Skeletal muscle satellite cell (primary cell): ENCODE measurements at regions not wholly inside any gene's neighbourhood (a gene's known extent, or its start where the extent isn't known, plus 50 kb on each side); places are given as distances from the start of the nearest gene placed in this dataset.
"Not testable (repeated sequence)": the region's sequence is repeated elsewhere in the genome, so short reads cannot be mapped to it uniquely, and the experiment has no call there.

ENCODE experiments used
- H3K27me3 ChIP-seq: 2 replicates; pipeline ENCODE4 v1.7.0; 2013; ENCODE audit warnings: low read length; ENCODE audit not compliant: control insufficient read depth, insufficient read depth
- H3K36me3 ChIP-seq: 2 replicates; pipeline ENCODE4 v1.7.0; 2013; ENCODE audit warnings: mild to moderate bottlenecking, control low read depth, low read length; ENCODE audit not compliant: insufficient read depth
- H3K4me1 ChIP-seq: 2 replicates; pipeline ENCODE4 v1.7.0; 2013; ENCODE audit warnings: low read length; ENCODE audit not compliant: control insufficient read depth, insufficient read depth
- H3K4me2 ChIP-seq: 2 replicates; pipeline ENCODE4 v1.7.0; 2013; ENCODE audit warnings: mild to moderate bottlenecking, low read length
- H3K4me3 ChIP-seq: 2 replicates; pipeline ENCODE4 v1.7.0; 2013; ENCODE audit warnings: low read length
- H3K9ac ChIP-seq: 2 replicates; pipeline ENCODE4 v1.7.0; 2013; ENCODE audit warnings: mild to moderate bottlenecking, low read depth, low read length, moderate library complexity
- H3K9me3 ChIP-seq: replicated peaks from 2 replicates; pipeline ENCODE4 v1.7.0; 2013; ENCODE audit warnings: mild to moderate bottlenecking, control low read depth, low read length

GRCh38 chr10:22467393-22467792, 122.1 kb downstream of the SPAG6 start:
- H3K4me2 ChIP-seq, H3K27me3 ChIP-seq, H3K36me3 ChIP-seq, H3K9me3 ChIP-seq, H3K4me1 ChIP-seq, H3K9ac ChIP-seq, H3K4me3 ChIP-seq: not testable (repeated sequence)

- Histone ChIP-seq H3K4me1 (peaks cover 14% of the 10 kb centered on the region), H3K4me2 (no peak overlapping the region), H3K9ac (no peak overlapping the region), H3K27me3 (no peaks in the 10 kb centered on the region), H3K4me3 (no peak overlapping the region), H3K9me3 (no peaks in the 10 kb centered on the region), H3K36me3 (no peaks in the 10 kb centered on the region)
Measured at GRCh38 chr10:22468570-22469320, 123.4 kb downstream of the SPAG6 start.

- H3K9ac ChIP-seq = no peak overlapping the region
- no peaks in the 10 kb centered on the region for H3K36me3 ChIP-seq
- H3K4me1 ChIP-seq = peaks cover 21% of the 10 kb centered on the region
- H3K9me3 ChIP-seq = no peaks in the 10 kb centered on the region
- peak overlapping the region; percentile 13 for H3K4me2 ChIP-seq
- H3K27me3 ChIP-seq = peaks cover 13% of the 10 kb centered on the region
- H3K4me3 ChIP-seq = no peak overlapping the region
Measured at GRCh38 chr10:22473044-22473443, 127.7 kb downstream of the SPAG6 start.

- Histone ChIP-seq H3K36me3 (no peaks in the 10 kb centered on the region), H3K4me2 (peak overlapping the region; percentile 13), H3K27me3 (peaks cover 13% of the 10 kb centered on the region), H3K9me3 (no peaks in the 10 kb centered on the region), H3K4me1 (peaks cover 21% of the 10 kb centered on the region), H3K4me3 (no peak overlapping the region), H3K9ac (no peak overlapping the region)
Measured at GRCh38 chr10:22473459-22473858, 128.2 kb downstream of the SPAG6 start.

GRCh38 chr10:22475651-22476600, 130.6 kb downstream of the SPAG6 start:
- no peaks in the 10 kb centered on the region for H3K36me3 ChIP-seq
- H3K9me3 ChIP-seq = no peaks in the 10 kb centered on the region
- H3K9ac ChIP-seq = peak overlapping the region; percentile 40
- H3K4me3 ChIP-seq = peak overlapping the region; percentile 74
- peaks cover 21% of the 10 kb centered on the region for H3K4me1 ChIP-seq
- H3K27me3 ChIP-seq = peaks cover 13% of the 10 kb centered on the region
- H3K4me2 ChIP-seq = peak overlapping the region; percentile 97

- Histone ChIP-seq H3K4me1 (peaks cover 21% of the 10 kb centered on the region), H3K4me2 (peak overlapping the region; percentile 97), H3K4me3 (peak overlapping the region; percentile 74), H3K9me3 (no peaks in the 10 kb centered on the region), H3K27me3 (peaks cover 13% of the 10 kb centered on the region), H3K36me3 (no peaks in the 10 kb centered on the region), H3K9ac (peak overlapping the region; percentile 40)
Measured at GRCh38 chr10:22476601-22477321, 131.5 kb downstream of the SPAG6 start.

- no peak overlapping the region for H3K4me3 ChIP-seq
- no peaks in the 10 kb centered on the region for H3K9me3 ChIP-seq
- no peaks in the 10 kb centered on the region for H3K36me3 ChIP-seq
- H3K9ac ChIP-seq = no peak overlapping the region
- H3K4me2 ChIP-seq = no peak overlapping the region
- H3K4me1 ChIP-seq = peaks cover 27% of the 10 kb centered on the region
- peaks cover 13% of the 10 kb centered on the region for H3K27me3 ChIP-seq
Measured at GRCh38 chr10:22477334-22478287, 132.3 kb downstream of the SPAG6 start.

GRCh38 chr10:22478555-22479334, 133.4 kb downstream of the SPAG6 start:
- no peaks in the 10 kb centered on the region for H3K36me3 ChIP-seq
- H3K27me3 ChIP-seq = peaks cover 13% of the 10 kb centered on the region
- H3K4me3 ChIP-seq = no peak overlapping the region
- no peaks in the 10 kb centered on the region for H3K9me3 ChIP-seq
- peaks cover 16% of the 10 kb centered on the region for H3K4me1 ChIP-seq
- no peak overlapping the region for H3K4me2 ChIP-seq
- no peak overlapping the region for H3K9ac ChIP-seq

GRCh38 chr10:22479419-22479818, 134.1 kb downstream of the SPAG6 start:
- H3K36me3 ChIP-seq = no peaks in the 10 kb centered on the region
- no peak overlapping the region for H3K4me2 ChIP-seq
- H3K9me3 ChIP-seq = no peaks in the 10 kb centered on the region
- peaks cover 12% of the 10 kb centered on the region for H3K4me1 ChIP-seq
- H3K4me3 ChIP-seq = no peak overlapping the region
- peaks cover 13% of the 10 kb centered on the region for H3K27me3 ChIP-seq
- no peak overlapping the region for H3K9ac ChIP-seq

GRCh38 chr10:22481106-22481505, 135.8 kb downstream of the SPAG6 start:
- peaks cover 6% of the 10 kb centered on the region for H3K4me1 ChIP-seq
- H3K4me3 ChIP-seq = no peak overlapping the region
- no peak overlapping the region for H3K9ac ChIP-seq
- no peak overlapping the region for H3K4me2 ChIP-seq
- H3K27me3 ChIP-seq = peaks cover 2% of the 10 kb centered on the region
- no peaks in the 10 kb centered on the region for H3K9me3 ChIP-seq
- H3K36me3 ChIP-seq = no peaks in the 10 kb centered on the region
